Natural killer cell (primary cell): ENCODE measurements at regions not wholly inside any gene's neighbourhood (a gene's known extent, or its start where the extent isn't known, plus 50 kb on each side); places are given as distances from the start of the nearest gene placed in this dataset.

Experiments used
- ATAC-seq, 3 donors: fragments of 150-1000 bp in 2 of 3; fragments of 200-7000 bp in 1 of 3; cut with Tn5 transposase; 1 replicate in 1 of 3; 2 replicates in 2 of 3; pipeline ENCODE4 v1.10.0; 2021; ENCODE audit warnings: mild to moderate bottlenecking in 2 of 3, moderate library complexity in 2 of 3
- DNase-seq, 2 donors: peaks; one replicate each; pipeline versions ENCODE4 v3.0.0 to v3.0.0-alpha.2; 2013 to 2021; ENCODE audit warnings: mixed read lengths in 1 of 2
- H3K27ac ChIP-seq: one replicate; pipeline ENCODE4 v1.5.1; 2013; ENCODE audit warnings: mild to moderate bottlenecking, low read length
- H3K27me3 ChIP-seq: one replicate; pipeline ENCODE4 v1.6.1; 2013; ENCODE audit warnings: low read length; ENCODE audit not compliant: control insufficient read depth, insufficient read depth
- H3K36me3 ChIP-seq: one replicate; pipeline ENCODE4 v1.6.1; 2013; ENCODE audit warnings: low read length; ENCODE audit not compliant: control insufficient read depth, insufficient read depth
- H3K4me1 ChIP-seq: one replicate; pipeline ENCODE4 v1.6.1; 2013; ENCODE audit warnings: low read length; ENCODE audit not compliant: control insufficient read depth, insufficient read depth
- H3K4me3 ChIP-seq: one replicate; pipeline ENCODE4 v1.5.1; 2013; ENCODE audit warnings: low read length
- H3K9me3 ChIP-seq: one replicate; pipeline ENCODE4 v1.6.1; 2013; ENCODE audit warnings: low read length; ENCODE audit not compliant: control insufficient read depth, insufficient read depth
- H3K27ac Mint-ChIP-seq, 2 donors: one replicate each; pipeline ENCODE4 v1.8.0; 2022; ENCODE audit warnings: mild to moderate bottlenecking in 2 of 2, mixed read lengths in 2 of 2, moderate library complexity in 1 of 2
- H3K27me3 Mint-ChIP-seq, 2 donors: one replicate each; pipeline ENCODE4 v1.8.0; 2022; ENCODE audit warnings: low read depth in 2 of 2, mixed read lengths in 2 of 2
- H3K36me3 Mint-ChIP-seq: one replicate; pipeline ENCODE4 v1.8.0; 2022; ENCODE audit warnings: mixed read lengths
- H3K4me1 Mint-ChIP-seq, 2 donors: one replicate each; pipeline ENCODE4 v1.8.0; 2022; ENCODE audit warnings: mixed read lengths in 2 of 2
- H3K4me3 Mint-ChIP-seq: one replicate; pipeline ENCODE4 v1.8.0; 2022; ENCODE audit warnings: mild to moderate bottlenecking, moderate library complexity, mixed read lengths
- H3K9me3 Mint-ChIP-seq, 2 donors: one replicate each; pipeline ENCODE4 v1.8.0; 2022; ENCODE audit warnings: mixed read lengths in 2 of 2
- WGBS: methylation state at CpG from one replicate; pipeline ENCODE4 v1.1.7; 2013; ENCODE audit warnings: missing lambda C conversion rate; ENCODE audit not compliant: insufficient coverage; 5-methylcytosine and 5-hydroxymethylcytosine counted together
- intact Hi-C: fragments of 100-400 bp; cut with micrococcal nuclease; formaldehyde crosslinking; loops from one replicate; pipeline ENCODE4 v1.14.2; 2022
- TF ChIP-seq, protein P1 (sequence below): fragments of 200-600 bp; IDR thresholded peaks from one replicate; pipeline ENCODE4 v1.8.0; 2022; ENCODE audit warnings: antibody characterized with exemption

DNA sequence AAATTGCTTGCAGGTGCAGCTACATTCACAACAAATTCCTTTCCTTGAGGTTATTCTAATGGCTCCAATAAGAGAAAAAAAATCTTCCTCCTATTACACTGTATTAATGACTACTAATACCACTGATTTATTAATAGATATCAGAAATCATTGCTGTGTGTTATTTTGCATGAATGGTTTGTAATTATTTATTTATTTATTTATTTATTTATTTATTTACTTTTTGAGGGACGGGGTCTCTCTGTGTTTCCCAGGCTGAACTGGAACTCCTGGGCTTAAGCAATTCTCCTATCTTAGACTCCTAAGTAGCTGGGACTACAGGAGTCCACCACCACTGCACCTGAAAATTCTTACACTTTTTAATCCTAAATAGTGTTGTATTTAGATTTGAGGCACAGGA, 390.4 kb downstream of the SI start:
- ATAC-seq: no peak
- H3K36me3 ChIP-seq: no peaks in the 10 kb centered on the region
- peaks cover 4 to 9% of the 10 kb centered on the region in 2 donors for H3K9me3 Mint-ChIP-seq
- H3K9me3 ChIP-seq: peaks cover 1% of the 10 kb centered on the region
- TF ChIP-seq, protein P1, sequence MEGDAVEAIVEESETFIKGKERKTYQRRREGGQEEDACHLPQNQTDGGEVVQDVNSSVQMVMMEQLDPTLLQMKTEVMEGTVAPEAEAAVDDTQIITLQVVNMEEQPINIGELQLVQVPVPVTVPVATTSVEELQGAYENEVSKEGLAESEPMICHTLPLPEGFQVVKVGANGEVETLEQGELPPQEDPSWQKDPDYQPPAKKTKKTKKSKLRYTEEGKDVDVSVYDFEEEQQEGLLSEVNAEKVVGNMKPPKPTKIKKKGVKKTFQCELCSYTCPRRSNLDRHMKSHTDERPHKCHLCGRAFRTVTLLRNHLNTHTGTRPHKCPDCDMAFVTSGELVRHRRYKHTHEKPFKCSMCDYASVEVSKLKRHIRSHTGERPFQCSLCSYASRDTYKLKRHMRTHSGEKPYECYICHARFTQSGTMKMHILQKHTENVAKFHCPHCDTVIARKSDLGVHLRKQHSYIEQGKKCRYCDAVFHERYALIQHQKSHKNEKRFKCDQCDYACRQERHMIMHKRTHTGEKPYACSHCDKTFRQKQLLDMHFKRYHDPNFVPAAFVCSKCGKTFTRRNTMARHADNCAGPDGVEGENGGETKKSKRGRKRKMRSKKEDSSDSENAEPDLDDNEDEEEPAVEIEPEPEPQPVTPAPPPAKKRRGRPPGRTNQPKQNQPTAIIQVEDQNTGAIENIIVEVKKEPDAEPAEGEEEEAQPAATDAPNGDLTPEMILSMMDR: no peak
- H3K4me1 ChIP-seq: no peaks in the 10 kb centered on the region
- no peak overlapping the region for H3K4me3 ChIP-seq
- no peak for DNase-seq
- no peak overlapping the region for H3K27ac ChIP-seq
- H3K4me3 Mint-ChIP-seq: no peak overlapping the region
- intact Hi-C loops: no loop called here
- no peaks in the 10 kb centered on the region for H3K27me3 ChIP-seq
- no peak overlapping the region for H3K27ac Mint-ChIP-seq
- whole genome bisulfite sequencing: no CpG with 5 or more reads among the region's 1 CpG
- H3K4me1 Mint-ChIP-seq: no peaks in the 10 kb centered on the region
- no peaks in the 10 kb centered on the region for H3K27me3 Mint-ChIP-seq
- H3K36me3 Mint-ChIP-seq: no peaks in the 10 kb centered on the region

DNA sequence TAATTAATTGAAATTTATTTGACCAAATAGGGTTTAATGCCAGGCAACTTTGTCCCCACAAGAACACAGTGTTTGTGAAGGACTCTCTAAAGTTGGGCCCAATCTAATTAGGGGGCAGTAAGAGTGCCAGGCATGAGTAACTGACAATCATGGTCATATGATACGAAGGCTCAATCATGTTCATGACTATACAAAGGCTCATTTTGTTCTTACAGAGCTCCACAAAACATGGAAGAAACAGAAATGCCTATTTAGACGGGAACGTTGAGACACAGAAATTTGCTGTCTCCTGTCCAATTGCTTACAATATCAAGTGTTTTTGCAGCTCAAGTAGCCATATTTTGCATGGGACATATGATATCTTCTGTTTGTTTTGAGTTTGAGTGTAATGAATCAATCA, 391.1 kb downstream of the SI start:
- 80% methylated on average over 3 of the region's 3 CpGs for WGBS
- Histone ChIP-seq H3K4me1 (no peaks in the 10 kb centered on the region), H3K36me3 (no peaks in the 10 kb centered on the region), H3K27me3 (no peaks in the 10 kb centered on the region), H3K9me3 (no peaks in the 10 kb centered on the region), H3K4me3 (no peak overlapping the region), H3K27ac (no peak overlapping the region)
- peaks cover 6 to 9% of the 10 kb centered on the region in 2 donors for H3K9me3 Mint-ChIP-seq
- intact Hi-C loops: no loop called here
- no peaks in the 10 kb centered on the region for H3K27me3 Mint-ChIP-seq
- TF ChIP-seq, protein P1: no peak
- no peaks in the 10 kb centered on the region for H3K4me1 Mint-ChIP-seq
- H3K4me3 Mint-ChIP-seq: no peak overlapping the region
- no peaks in the 10 kb centered on the region for H3K36me3 Mint-ChIP-seq
- no peak overlapping the region for H3K27ac Mint-ChIP-seq
- ATAC-seq: no peak
- DNase-seq: no peak

DNA sequence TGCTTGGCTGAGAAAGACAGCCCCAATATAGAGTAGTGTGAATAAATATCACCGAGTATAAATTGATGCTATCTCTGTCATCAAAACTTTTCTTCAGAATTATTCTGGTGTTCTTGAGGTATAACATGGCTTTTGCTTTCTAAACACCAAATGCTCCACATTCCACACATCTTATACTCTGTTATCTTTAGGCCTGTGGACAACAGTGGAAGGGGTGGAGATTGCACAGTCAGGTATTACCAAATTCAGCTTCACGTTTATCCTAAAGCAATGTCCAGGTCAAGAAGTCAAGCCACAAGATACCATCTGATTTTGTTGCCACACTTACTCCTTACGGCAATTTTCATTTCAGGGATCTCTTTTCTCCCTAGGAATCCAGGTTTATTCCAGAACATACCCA, 394.8 kb downstream of the SI start:
- no peak overlapping the region for H3K4me3 ChIP-seq
- 91% methylated on average over 2 of the region's 3 CpGs for WGBS
- peaks cover 17 to 22% of the 10 kb centered on the region in 2 donors for H3K9me3 Mint-ChIP-seq

DNA sequence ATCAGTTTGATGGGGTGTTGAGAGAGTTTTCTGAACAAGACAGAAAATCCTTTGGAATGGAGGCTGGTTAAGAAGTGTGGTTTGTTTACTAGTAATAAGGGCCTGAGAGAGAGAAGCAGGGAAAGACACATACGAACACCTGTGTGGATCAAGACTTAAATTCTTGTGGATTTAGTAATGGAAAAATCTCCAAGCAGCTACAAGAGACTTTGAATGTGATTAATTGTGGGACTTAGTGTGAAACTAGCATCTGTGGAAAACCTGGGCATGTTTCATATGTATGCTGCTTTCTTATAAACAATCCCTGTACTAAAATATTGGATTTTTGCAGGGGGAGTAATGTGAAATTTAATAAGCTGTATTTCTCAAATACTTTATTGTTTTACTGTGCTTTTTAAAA, 399.1 kb downstream of the SI start:
- no peak for ATAC-seq
- intact Hi-C loops: no loop called here
- H3K36me3 Mint-ChIP-seq: peaks cover 10% of the 10 kb centered on the region
- no peaks in the 10 kb centered on the region for H3K27me3 Mint-ChIP-seq
- H3K4me1 ChIP-seq: no peaks in the 10 kb centered on the region
- no peaks in the 10 kb centered on the region for H3K9me3 ChIP-seq
- H3K36me3 ChIP-seq: no peaks in the 10 kb centered on the region
- H3K27ac ChIP-seq: no peak overlapping the region
- H3K27ac Mint-ChIP-seq: no peak overlapping the region
- H3K4me3 Mint-ChIP-seq: no peak overlapping the region
- H3K9me3 Mint-ChIP-seq: peaks cover 13 to 15% of the 10 kb centered on the region in 2 donors
- 70% methylated on average over 1 of the region's 1 CpG for WGBS
- H3K4me3 ChIP-seq: no peak overlapping the region
- no peaks in the 10 kb centered on the region for H3K4me1 Mint-ChIP-seq
- no peak for DNase-seq
- TF ChIP-seq, protein P1: no peak
- no peaks in the 10 kb centered on the region for H3K27me3 ChIP-seq

More for the DNA sequence above, 394.8 kb downstream of the SI start:
- Mint-ChIP-seq H3K27ac (no peak overlapping the region), H3K4me3 (no peak overlapping the region), H3K27me3 (no peaks in the 10 kb centered on the region), H3K4me1 (no peaks in the 10 kb centered on the region), H3K36me3 (peaks cover 10% of the 10 kb centered on the region)
- no peak for DNase-seq
- no peaks in the 10 kb centered on the region for H3K9me3 ChIP-seq
- no peak overlapping the region for H3K27ac ChIP-seq
- H3K27me3 ChIP-seq: no peaks in the 10 kb centered on the region
- H3K4me1 ChIP-seq: no peaks in the 10 kb centered on the region
- TF ChIP-seq, protein P1: no peak
- intact Hi-C loops: no loop called here
- H3K36me3 ChIP-seq: no peaks in the 10 kb centered on the region
- ATAC-seq: no peak
